OCI-LY3 (cell line): ENCODE measurements at regions not wholly inside any gene's neighbourhood (a gene's known extent, or its start where the extent isn't known, plus 50 kb on each side); places are given as distances from the start of the nearest gene placed in this dataset.

ENCODE experiments used
- CTCF ChIP-seq: fragments of 200-600, 300-600 bp; sonication (generic); IDR thresholded peaks from 2 replicates; pipeline ENCODE4 v1.5.1; 2014; ENCODE audit warnings: antibody characterized with exemption, low read length, low read depth
- EZH2phosphoT487 ChIP-seq: fragments of 200-600 bp; shearing (Covaris generic); IDR thresholded peaks from 2 replicates; pipeline ENCODE4 v1.6.1; 2018; ENCODE audit warnings: antibody characterized with exemption, mixed run types, low read depth

GRCh38 chr2:226352941-226353560 lies 446.6 kb downstream of the IRS1 start:
- TF ChIP-seq EZH2phosphoT487 (no peak), CTCF (no peak)
